ENCODE measurements at regions not wholly inside any gene's neighbourhood (a gene's known extent, or its start where the extent isn't known, plus 50 kb on each side); places are given as distances from the start of the nearest gene placed in this dataset.

GRCh38 chr2:120834206-120834605 is 98.5 kb downstream of the GLI2 start:
- Histone ChIP-seq H3K27me3 (no peaks in the 10 kb centered on the region), H3K4me3 (no peak overlapping the region), H3K4me1 (no peaks in the 10 kb centered on the region), H3K9me3 (no peaks in the 10 kb centered on the region), H3K27ac (no peak overlapping the region), H3K36me3 (no peaks in the 10 kb centered on the region)
- TF ChIP-seq POLR2A (IDR thresholded peaks at IDR 0.05), result no peak
- DNase-seq, result peak in 1 of 3 donors; percentile 16

GRCh38 chr2:120836281-120836680 is 100.6 kb downstream of the GLI2 start:
- Histone ChIP-seq H3K9me3 (no peaks in the 10 kb centered on the region), H3K27me3 (no peaks in the 10 kb centered on the region), H3K4me3 (no peak overlapping the region), H3K4me1 (no peaks in the 10 kb centered on the region), H3K36me3 (no peaks in the 10 kb centered on the region), H3K27ac (no peak overlapping the region)
- DNase-seq, result no peak
- TF ChIP-seq POLR2A (IDR thresholded peaks at IDR 0.05) (no peak), CTCF (IDR thresholded peaks at IDR 0.05) (no peak)

- TF ChIP-seq POLR2A (IDR thresholded peaks at IDR 0.05) (no peak), CTCF (IDR thresholded peaks at IDR 0.05) (no peak)
- no peaks in the 10 kb centered on the region for H3K9me3 ChIP-seq
- no peak for DNase-seq
These were observed 105.3 kb downstream of the GLI2 start for GRCh38 chr2:120840795-120841487.

DNA sequence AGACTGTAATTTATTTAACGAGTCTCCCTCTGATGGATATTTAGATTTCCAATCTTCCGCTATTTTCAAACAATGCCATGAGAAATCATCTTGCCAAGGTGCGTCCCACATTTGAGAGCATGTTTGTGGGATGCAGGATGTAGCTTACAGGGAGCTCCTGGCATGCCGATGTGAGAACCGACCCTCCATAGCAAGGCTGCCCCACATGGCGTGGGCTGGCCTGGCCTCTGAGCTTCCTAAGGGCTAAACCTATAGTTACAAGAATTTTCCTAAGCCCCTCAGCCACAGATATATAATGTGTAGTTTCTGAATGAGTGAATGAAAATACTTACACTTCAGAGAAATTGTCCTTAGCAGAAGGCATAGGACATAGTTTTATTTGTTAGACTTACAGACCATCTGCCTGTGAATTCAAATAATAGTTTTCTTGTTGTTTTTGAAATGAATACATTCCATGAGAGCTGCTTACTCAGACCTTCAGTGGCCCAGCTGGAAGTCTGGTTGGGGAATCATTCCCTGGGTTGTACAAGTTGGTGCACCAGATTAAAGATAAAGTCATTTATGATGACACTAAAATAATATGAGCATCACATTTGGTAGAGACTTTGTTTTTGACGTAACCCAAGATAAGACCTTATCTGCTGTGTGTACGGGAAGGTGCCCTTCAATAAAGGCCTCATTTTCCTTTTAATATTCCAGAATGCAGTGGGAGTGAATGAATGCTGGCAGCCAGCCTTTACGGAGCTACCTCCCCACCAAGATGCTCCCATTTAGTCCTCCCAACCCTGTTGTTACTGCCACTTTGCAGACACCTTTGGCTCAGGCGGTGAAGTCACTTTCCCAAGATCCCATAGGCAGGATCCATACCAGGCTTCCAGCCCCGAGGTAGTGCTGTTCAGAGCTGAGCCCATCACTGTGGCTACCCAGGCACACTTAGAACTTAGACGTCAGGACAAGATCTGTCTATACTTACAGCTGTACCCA is 107.1 kb downstream of the GLI2 start:
- Histone ChIP-seq H3K9me3 (no peaks in the 10 kb centered on the region), H3K4me1 (no peaks in the 10 kb centered on the region), H3K36me3 (no peaks in the 10 kb centered on the region), H3K27me3 (no peaks in the 10 kb centered on the region), H3K27ac (no peak overlapping the region), H3K4me3 (no peak overlapping the region)
- TF ChIP-seq POLR2A (IDR thresholded peaks at IDR 0.05) (no peak), CTCF (IDR thresholded peaks at IDR 0.05) (no peak)
- DNase-seq, result no peak

More at GRCh38 chr2:120840795-120841487, 105.3 kb downstream of the GLI2 start:
- Histone ChIP-seq H3K27ac (no peak overlapping the region), H3K36me3 (no peaks in the 10 kb centered on the region), H3K27me3 (no peaks in the 10 kb centered on the region), H3K4me1 (no peaks in the 10 kb centered on the region), H3K4me3 (no peak overlapping the region)

GRCh38 chr2:120844070-120844738 is 108.5 kb downstream of the GLI2 start:
- Histone ChIP-seq H3K27me3 (no peaks in the 10 kb centered on the region), H3K4me3 (no peak overlapping the region), H3K36me3 (no peaks in the 10 kb centered on the region), H3K4me1 (no peaks in the 10 kb centered on the region), H3K9me3 (no peaks in the 10 kb centered on the region), H3K27ac (no peak overlapping the region)
- TF ChIP-seq CTCF (IDR thresholded peaks at IDR 0.05), result no peak
- TF ChIP-seq POLR2A (IDR thresholded peaks at IDR 0.05), result no peak
- DNase-seq, result no peak
